ENCODE measurements at regions not wholly inside any gene's neighbourhood (a gene's known extent, or its start where the extent isn't known, plus 50 kb on each side); places are given as distances from the start of the nearest gene placed in this dataset.

DNA sequence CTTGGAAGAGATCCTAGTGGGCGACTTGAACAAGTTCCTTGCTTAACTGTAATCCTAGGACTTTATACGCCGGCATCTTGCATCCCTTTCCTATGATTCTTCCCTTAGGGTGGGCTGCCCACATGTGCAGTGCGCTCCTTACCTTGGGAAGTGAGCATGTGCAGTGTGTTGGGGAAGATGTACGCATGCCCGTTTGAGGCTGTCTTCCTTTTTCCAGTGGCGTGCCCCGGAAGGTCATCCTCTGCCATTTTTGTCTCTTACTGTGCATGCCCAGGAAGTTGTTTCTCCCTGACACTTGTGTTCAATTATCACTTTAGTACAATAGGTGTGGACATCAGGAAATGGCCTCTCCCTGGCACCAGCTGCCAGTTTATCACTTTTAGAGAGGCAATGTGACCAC lies 936.5 kb downstream of the TBC1D22A start:
- TF ChIP-seq KLF10 (tag by site-specific recombination; IDR thresholded peaks at IDR 0.05) = no peak
- no peak for TF ChIP-seq ZNF404 (tag by site-specific recombination; IDR thresholded peaks at IDR 0.05)
- no peak for TF ChIP-seq ZNF274 (IDR thresholded peaks at IDR 0.05; ENCODE audit: low read length)
- no peak for TF ChIP-seq ZNF274 (tag by site-specific recombination; IDR thresholded peaks at IDR 0.05; ENCODE audit: borderline replicate concordance)
